Astrocyte of the cerebellum (primary cell): ENCODE measurements at regions not wholly inside any gene's neighbourhood (a gene's known extent, or its start where the extent isn't known, plus 50 kb on each side); places are given as distances from the start of the nearest gene placed in this dataset.
A peak's percentile ranks its signal among the peaks of the same experiment; 100 is the strongest.

ENCODE experiments used
- DNase-seq: peaks from one replicate; pipeline ENCODE4 v3.0.0-alpha.2; 2011; ENCODE audit warnings: low read depth
- H3K4me3 ChIP-seq: 2 replicates; pipeline ENCODE4 v1.5.1; 2011; ENCODE audit warnings: mild to moderate bottlenecking, low read depth, low read length, moderate library complexity
- CTCF ChIP-seq: IDR thresholded peaks from 2 replicates; pipeline ENCODE4 v1.5.1; 2012; ENCODE audit warnings: low read length, low read depth, moderate library complexity, mild to moderate bottlenecking; ENCODE audit errors: missing control alignments
- in situ Hi-C: cut with HindIII; loops from 2 replicates; pipeline ENCODE4 v1.10.0; 2017; ENCODE audit warnings: low sequenced_read_pairs

GRCh38 chr6:8234321-8234720 is 132.0 kb upstream of the EEF1E1 start:
- DNase-seq = no peak
- in situ Hi-C loops = no loop called here
- TF ChIP-seq CTCF = no peak
- no peak overlapping the region for H3K4me3 ChIP-seq

GRCh38 chr6:8231956-8232355 is 129.6 kb upstream of the EEF1E1 start:
- in situ Hi-C loops = no loop called here
- H3K4me3 ChIP-seq = no peak overlapping the region
- no peak for DNase-seq
- no peak for TF ChIP-seq CTCF

GRCh38 chr6:8229915-8230756 is 127.8 kb upstream of the EEF1E1 start:
- H3K4me3 ChIP-seq = no peak overlapping the region
- no peak for DNase-seq
- TF ChIP-seq CTCF = no peak
- in situ Hi-C loops = no loop called here

GRCh38 chr6:8225113-8225512 is 122.8 kb upstream of the EEF1E1 start:
- DNase-seq = no peak
- in situ Hi-C loops = no loop called here
- no peak for TF ChIP-seq CTCF
- no peak overlapping the region for H3K4me3 ChIP-seq

- in situ Hi-C loops = loop anchor here (5.0 kb wide), 1 partner anchor 91 kb away; no protein-coding TSS in a partner anchor
- no peak overlapping the region for H3K4me3 ChIP-seq
- no peak for DNase-seq
- TF ChIP-seq CTCF = no peak
Measured at GRCh38 chr6:8223678-8224077, 121.3 kb upstream of the EEF1E1 start.

- peak; percentile 70 for TF ChIP-seq CTCF
- no peak overlapping the region for H3K4me3 ChIP-seq
- in situ Hi-C loops = no loop called here
- peak; percentile 32 for DNase-seq
Measured at GRCh38 chr6:8219352-8219943, 117.1 kb upstream of the EEF1E1 start.
